K562 (cell line): ENCODE measurements at regions not wholly inside any gene's neighbourhood (a gene's known extent, or its start where the extent isn't known, plus 50 kb on each side); places are given as distances from the start of the nearest gene placed in this dataset.

Source experiments
- CAMTA2 ChIP-seq: fragments of 250-450 bp; sonication (Bioruptor Pico); conservative IDR thresholded peaks from 2 replicates; pipeline ENCODE4 v1.5.1; 2022
- DPF2 ChIP-seq: fragments of 450-650 bp; IDR thresholded peaks from 2 replicates; pipeline ENCODE4 v1.6.1; 2016
- EP300 ChIP-seq: IDR thresholded peaks from 2 replicates; pipeline ENCODE4 v1.6.1; 2012; ENCODE audit warnings: low read length, improper control_type of control experiment
- GTF3C2 ChIP-seq: IDR thresholded peaks from 3 replicates; pipeline ENCODE4 v1.6.1; 2011; ENCODE audit warnings: borderline replicate concordance, mild to moderate bottlenecking, moderate library complexity; ENCODE audit not compliant: insufficient read length; ENCODE audit errors: extremely low read depth
- HDAC6 ChIP-seq: IDR thresholded peaks from 2 replicates; pipeline ENCODE4 v1.6.1; 2012; ENCODE audit warnings: low read depth, mild to moderate bottlenecking, control low read depth, inconsistent platforms, low read length, moderate library complexity
- KLF13 ChIP-seq: fragments of 450-650 bp; IDR thresholded peaks from 2 replicates; pipeline ENCODE4 v1.6.1; 2016; ENCODE audit warnings: missing genetic modification characterization, low read depth, mild to moderate bottlenecking, missing compliant biosample characterization, moderate library complexity, borderline replicate concordance
- MNT ChIP-seq, 2 experiments: fragments of 450-650 bp; conservative IDR thresholded peaks; 2 replicates each; pipeline ENCODE4 v1.6.1; 2017; ENCODE audit warnings: mild to moderate bottlenecking in 2 of 2, moderate library complexity in 2 of 2
- NFRKB ChIP-seq: fragments of 450-650 bp; IDR thresholded peaks from 2 replicates; pipeline ENCODE4 v1.6.1; 2016; ENCODE audit warnings: low read depth
- RFX7 ChIP-seq: fragments of 250-450 bp; sonication (Bioruptor Pico); IDR thresholded peaks from 2 replicates; pipeline ENCODE4 v1.5.1; 2021; ENCODE audit warnings: mild to moderate bottlenecking
- SAFB ChIP-seq: fragments of 200-400 bp; formaldehyde crosslinking; IDR thresholded peaks from 2 replicates; pipeline ENCODE4 v1.6.1; 2017; ENCODE audit warnings: low read depth, low read length, borderline replicate concordance
- SETDB1 ChIP-seq: IDR thresholded peaks from one replicate; pipeline ENCODE4 v1.6.1; 2012; ENCODE audit warnings: low read length, control low read depth, inconsistent platforms
- SNRNP70 ChIP-seq: fragments of 200-400 bp; formaldehyde crosslinking; optimal IDR thresholded peaks from 2 replicates; pipeline ENCODE3; 2017; ENCODE audit warnings: low read depth, low read length
- SREBF2 ChIP-seq: sonication (generic); formaldehyde crosslinking; IDR thresholded peaks from 2 replicates; pipeline ENCODE4 v1.4.0; 2020; ENCODE audit warnings: mild to moderate bottlenecking, missing genetic modification reagents
- STAT5B ChIP-seq: fragments of 250-450 bp; sonication (Bioruptor Pico); IDR thresholded peaks from 2 replicates; pipeline ENCODE4 v1.8.0; 2021; ENCODE audit warnings: mild to moderate bottlenecking, inconsistent platforms
- TCF15 ChIP-seq: fragments of 250-450 bp; sonication (Bioruptor Pico); IDR thresholded peaks from 2 replicates; pipeline ENCODE4 v1.8.0; 2022; ENCODE audit warnings: moderate library complexity, mild to moderate bottlenecking, inconsistent platforms
- TRIM24 ChIP-seq, 2 experiments: fragments of 450-650 bp; IDR thresholded peaks; 2 replicates each; pipeline ENCODE4 v1.6.1; 2016
- XRCC4 ChIP-seq: IDR thresholded peaks from one replicate; pipeline ENCODE4 v1.6.1; 2011; ENCODE audit not compliant: insufficient read depth, insufficient read length; ENCODE audit errors: extremely low read depth
- ZBTB1 ChIP-seq: sonication (generic); formaldehyde crosslinking; IDR thresholded peaks from 2 replicates; pipeline ENCODE4 v1.8.1; 2023; ENCODE audit warnings: missing genetic modification reagents, low read depth, mild to moderate bottlenecking, borderline replicate concordance
- ZC3H11A ChIP-seq: IDR thresholded peaks from 2 replicates; pipeline ENCODE4 v1.6.1; 2012; ENCODE audit warnings: low read depth, low read length, improper control_type of control experiment
- ZFPM2 ChIP-seq: fragments of 250-450 bp; sonication (Bioruptor Pico); IDR thresholded peaks from 2 replicates; pipeline ENCODE4 v1.5.1; 2022; ENCODE audit warnings: mild to moderate bottlenecking
- ZNF263 ChIP-seq: sonication (generic); formaldehyde crosslinking; IDR thresholded peaks from 2 replicates; pipeline ENCODE4 v1.8.0; 2022; ENCODE audit warnings: mild to moderate bottlenecking, missing genetic modification reagents, borderline replicate concordance
- ZNF282 ChIP-seq: sonication (generic); formaldehyde crosslinking; IDR thresholded peaks from 2 replicates; pipeline ENCODE4 v1.8.1; 2023; ENCODE audit warnings: missing genetic modification reagents
- ZNF324 ChIP-seq: fragments of 250-450 bp; sonication (Bioruptor Pico); IDR thresholded peaks from 2 replicates; pipeline ENCODE4 v1.4.0; 2020; ENCODE audit warnings: mild to moderate bottlenecking
- ZNF764 ChIP-seq: fragments of 250-450 bp; sonication (Bioruptor Pico); IDR thresholded peaks from 2 replicates; pipeline ENCODE4 v1.4.0; 2020; ENCODE audit warnings: low read depth, mild to moderate bottlenecking, moderate library complexity
- TF ChIP-seq, protein P1 (sequence below): fragments of 450-650 bp; conservative IDR thresholded peaks from 2 replicates; pipeline ENCODE4 v1.6.1; 2016; ENCODE audit warnings: missing genetic modification characterization, low read depth, mild to moderate bottlenecking, control low read depth, missing compliant biosample characterization

- TF ChIP-seq ZNF324 (CRISPR knock-in tag) (no peak), SAFB (no peak), RFX7 (CRISPR knock-in tag) (no peak), ZFPM2 (CRISPR knock-in tag) (no peak), SREBF2 (CRISPR knock-in tag) (0 out of 2 replicates have a peak, but pooled peaks have one; percentile 46), ZNF764 (CRISPR knock-in tag) (no peak), HDAC6 (no peak), ZNF282 (CRISPR knock-in tag) (no peak), TCF15 (no peak), SNRNP70 (no peak), NFRKB (no peak), XRCC4 (no peak), ZC3H11A (peak; percentile 67; the same call in 1 of the 2 replicates), TRIM24 (IDR thresholded peaks at IDR 0.05) (0 out of 4 replicates have a peak, but pooled peaks of 1 of the 2 experiments have one; percentile 17), KLF13 (tag) (peak; percentile 97), ZBTB1 (CRISPR knock-in tag) (no peak), DPF2 (peak; percentile 56; the same call in 1 of the 2 replicates), EP300 (peak; percentile 69), MNT (conservative IDR thresholded peaks at IDR 0.05) (peak; percentile 53 to 72), STAT5B (CRISPR knock-in tag) (no peak), CAMTA2 (CRISPR knock-in tag) (no peak), GTF3C2 (no peak), SETDB1 (no peak), ZNF263 (CRISPR knock-in tag) (no peak)
- TF ChIP-seq, protein P1, sequence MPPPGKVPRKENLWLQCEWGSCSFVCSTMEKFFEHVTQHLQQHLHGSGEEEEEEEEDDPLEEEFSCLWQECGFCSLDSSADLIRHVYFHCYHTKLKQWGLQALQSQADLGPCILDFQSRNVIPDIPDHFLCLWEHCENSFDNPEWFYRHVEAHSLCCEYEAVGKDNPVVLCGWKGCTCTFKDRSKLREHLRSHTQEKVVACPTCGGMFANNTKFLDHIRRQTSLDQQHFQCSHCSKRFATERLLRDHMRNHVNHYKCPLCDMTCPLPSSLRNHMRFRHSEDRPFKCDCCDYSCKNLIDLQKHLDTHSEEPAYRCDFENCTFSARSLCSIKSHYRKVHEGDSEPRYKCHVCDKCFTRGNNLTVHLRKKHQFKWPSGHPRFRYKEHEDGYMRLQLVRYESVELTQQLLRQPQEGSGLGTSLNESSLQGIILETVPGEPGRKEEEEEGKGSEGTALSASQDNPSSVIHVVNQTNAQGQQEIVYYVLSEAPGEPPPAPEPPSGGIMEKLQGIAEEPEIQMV (tag): no peak
Measured at GRCh38 chr17:27381007-27381501, 75.2 kb upstream of the KSR1 start (continued).
